GM12878 (cell line): ENCODE measurements at regions not wholly inside any gene's neighbourhood (a gene's known extent, or its start where the extent isn't known, plus 50 kb on each side); places are given as distances from the start of the nearest gene placed in this dataset.

ENCODE experiments used
- ATAC-seq: fragments of 200-7000 bp; cut with Tn5 transposase; 3 replicates; pipeline ENCODE4 v1.9.1; 2020; ENCODE audit warnings: mild to moderate bottlenecking, moderate library complexity
- BruUV-seq: library from RNA; stranded (reverse); fragments of 400-500 nt; replicated peaks from 2 replicates; lab custom pipeline; 2021; lab: Mats Ljungman, UMichigan
- CTCF ChIA-PET: fragments of 300-600 bp; sonication (Branson Sonifier 250); formaldehyde crosslinking; extraction: SDS; loops from one replicate; lab custom pipeline; 2021; ENCODE audit warnings: inconsistent platforms; lab: Yijun Ruan, JAX
- POLR2A ChIA-PET: fragments of 350-600 bp; formaldehyde crosslinking; extraction: SDS; loops from one replicate; lab custom pipeline; 2021; ENCODE audit warnings: inconsistent platforms; lab: Charles Lee
- RAD21 ChIA-PET: fragments of 300-600 bp; sonication (Branson Sonifier 250); formaldehyde crosslinking; loops from one replicate; lab custom pipeline; 2023; ENCODE audit warnings: antibody characterized with exemption; ENCODE audit not compliant: unreplicated experiment; lab: Charles Lee
- SMC1A ChIA-PET: fragments of 300-600 bp; sonication (Branson Sonifier 250); formaldehyde crosslinking; loops from one replicate; lab custom pipeline; 2023; ENCODE audit not compliant: unreplicated experiment, uncharacterized antibody; lab: Charles Lee
- DNase-seq: peaks from one replicate; pipeline ENCODE4 v3.0.0-alpha.2; 2011; ENCODE audit warnings: low read depth, low spot score
- FAIRE-seq: peaks from 3 replicates; lab custom pipeline; 2011; peaks lifted over from hg19 to GRCh38; lab: Jason Lieb, UNC
- H2AFZ ChIP-seq: 2 replicates; pipeline ENCODE4 v1.6.0; 2011; ENCODE audit warnings: low read depth, low read length, control low read depth; ENCODE audit not compliant: control insufficient read depth
- H3K27ac ChIP-seq: 2 replicates; pipeline ENCODE4 v1.5.1; 2011; ENCODE audit warnings: control low read depth; ENCODE audit not compliant: control insufficient read depth, insufficient read depth
- H3K27me3 ChIP-seq, 2 experiments: replicated peaks in 1 of 2; 2 replicates each; pipeline versions ENCODE4 v1.6.0 to v1.6.1; 2011; ENCODE audit warnings: low read length in 1 of 2; ENCODE audit not compliant: control insufficient read depth in 2 of 2, insufficient read depth in 2 of 2
- H3K36me3 ChIP-seq, 2 experiments: 2 replicates each; pipeline ENCODE4 v1.5.1; 2011; ENCODE audit warnings: low read length in 1 of 2; ENCODE audit not compliant: control insufficient read depth in 2 of 2, insufficient read depth in 2 of 2
- H3K4me1 ChIP-seq: 2 replicates; pipeline ENCODE4 v1.6.1; 2011; ENCODE audit warnings: mild to moderate bottlenecking, low read length, moderate library complexity, mixed read lengths; ENCODE audit not compliant: control insufficient read depth, insufficient read depth
- H3K4me2 ChIP-seq: 2 replicates; pipeline ENCODE4 v1.6.0; 2011; ENCODE audit warnings: control low read depth; ENCODE audit not compliant: control insufficient read depth, insufficient read depth
- H3K4me3 ChIP-seq: fragments of 200-600 bp; sonication (generic); 2 replicates; pipeline ENCODE4 v1.5.1; 2016
- H3K79me2 ChIP-seq: 2 replicates; pipeline ENCODE4 v1.6.0; 2011; ENCODE audit warnings: low read length; ENCODE audit not compliant: control insufficient read depth, insufficient read depth
- H3K9ac ChIP-seq: 2 replicates; pipeline ENCODE4 v1.8.0; 2011; ENCODE audit warnings: low read length, control low read depth, mixed read lengths; ENCODE audit not compliant: control insufficient read depth, insufficient read depth
- H3K9me3 ChIP-seq: replicated peaks from 3 replicates; pipeline ENCODE4 v1.5.1; 2011; ENCODE audit warnings: mild to moderate bottlenecking, low read length; ENCODE audit not compliant: control insufficient read depth, insufficient read depth
- H4K20me1 ChIP-seq: 2 replicates; pipeline ENCODE4 v1.6.0; 2011; ENCODE audit not compliant: control insufficient read depth, insufficient read depth
- EP300 ChIP-seq, 2 experiments: fragments of 150-350 bp in 1 of 2; IDR thresholded peaks; 2 replicates each; pipeline ENCODE4 v1.6.1; 2011 to 2012; ENCODE audit warnings: low read depth in 2 of 2, low read length in 2 of 2, borderline replicate concordance in 1 of 2, improper control_type of control experiment in 1 of 2, inconsistent platforms in 1 of 2; ENCODE audit not compliant: control insufficient read depth in 1 of 2
- EZH2 ChIP-seq: IDR thresholded peaks from 2 replicates; pipeline ENCODE4 v1.6.1; 2012; ENCODE audit warnings: low read depth, mild to moderate bottlenecking, control low read depth, inconsistent platforms, low read length, borderline replicate concordance; ENCODE audit not compliant: control insufficient read depth
- NFIC ChIP-seq: IDR thresholded peaks from 2 replicates; pipeline ENCODE4 v1.6.1; 2012; ENCODE audit warnings: low read depth, mild to moderate bottlenecking, inconsistent platforms, low read length, moderate library complexity
- NFYA ChIP-seq: IDR thresholded peaks from 2 replicates; pipeline ENCODE4 v1.6.1; 2011; ENCODE audit warnings: low read depth, mild to moderate bottlenecking, low read length, improper control_type of control experiment, borderline replicate concordance
- NRF1 ChIP-seq: conservative IDR thresholded peaks from 2 replicates; pipeline ENCODE4 v1.6.1; 2011; ENCODE audit warnings: mild to moderate bottlenecking, low read depth, low read length, improper control_type of control experiment
- RAD21 ChIP-seq: IDR thresholded peaks from 2 replicates; pipeline ENCODE4 v1.6.1; 2011; ENCODE audit warnings: mild to moderate bottlenecking, low read depth, low read length, moderate library complexity; ENCODE audit not compliant: insufficient read depth
- RCOR1 ChIP-seq: conservative IDR thresholded peaks from 2 replicates; pipeline ENCODE4 v1.6.1; 2012; ENCODE audit warnings: low read depth, low read length, improper control_type of control experiment
- ZNF384 ChIP-seq: IDR thresholded peaks from 2 replicates; pipeline ENCODE4 v1.6.1; 2012; ENCODE audit warnings: low read depth, mild to moderate bottlenecking, low read length, improper control_type of control experiment, borderline replicate concordance
- WGBS: methylation state at CpG from one replicate; pipeline ENCODE4 v1.1.6; 2016; ENCODE audit warnings: low lambda C conversion rate; ENCODE audit not compliant: insufficient replicate concordance, insufficient coverage; ENCODE audit errors: missing lambda C conversion rate; 5-methylcytosine and 5-hydroxymethylcytosine counted together
- in situ Hi-C: fragments of 300-500 bp; cut with MboI; formaldehyde crosslinking; loops from 9 replicates; pipeline ENCODE4 v1.14.3; 2018; ENCODE audit warnings: mixed read lengths
- intact Hi-C: fragments of 100-400 bp; cut with micrococcal nuclease; formaldehyde crosslinking; loops from one replicate; pipeline ENCODE4 v1.14.2; 2022; ENCODE audit not compliant: unreplicated experiment
- TF ChIP-seq, protein P1 (sequence below): fragments of 450-650 bp; IDR thresholded peaks from 2 replicates; pipeline ENCODE4 v1.6.1; 2018; ENCODE audit warnings: borderline replicate concordance, mild to moderate bottlenecking; ENCODE audit not compliant: partially characterized antibody
- TF ChIP-seq, protein P2 (sequence below): IDR thresholded peaks from 2 replicates; pipeline ENCODE4 v1.6.1; 2012; ENCODE audit warnings: low read depth, low read length, improper control_type of control experiment
- TF ChIP-seq, protein P3 (sequence below): fragments of 450-650 bp; IDR thresholded peaks from 2 replicates; pipeline ENCODE4 v1.6.1; 2017; ENCODE audit warnings: antibody characterized with exemption, mild to moderate bottlenecking, moderate library complexity
- TF ChIP-seq, protein P4 (sequence below): IDR thresholded peaks from 2 replicates; pipeline ENCODE4 v1.6.1; 2011; ENCODE audit warnings: low read depth, mild to moderate bottlenecking, low read length, moderate library complexity, borderline replicate concordance; ENCODE audit errors: extremely low read depth
- TF ChIP-seq, protein P5 (sequence below): fragments of 450-650 bp; IDR thresholded peaks from 2 replicates; pipeline ENCODE4 v1.6.1; 2017; ENCODE audit warnings: mild to moderate bottlenecking

DNA sequence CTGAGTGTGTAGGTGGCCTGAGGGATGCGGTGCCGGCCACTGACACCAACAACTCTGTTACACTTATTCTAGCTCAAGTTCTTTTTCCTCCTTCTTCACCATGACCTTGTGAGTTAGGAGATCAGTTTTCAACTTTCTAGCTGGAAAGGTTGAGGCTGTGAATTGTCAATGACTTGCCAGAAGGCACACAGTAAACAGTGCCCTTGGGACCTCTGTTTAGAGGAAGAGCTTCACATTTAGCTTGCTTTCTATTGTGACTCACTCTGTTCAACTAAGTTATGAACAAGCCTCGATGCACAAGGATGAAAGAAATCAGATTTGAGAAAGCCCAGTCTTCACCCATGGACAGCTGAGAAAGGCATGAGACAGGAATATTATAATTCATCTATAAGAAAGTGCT, 455.6 kb downstream of the MAFB start:
- ChIA-PET CTCF (no interaction called here), POLR2A (no interaction called here), RAD21 (interaction anchor here (1.1 kb wide), 1 partner anchor 18 kb away, joined by 4 read pairs; no protein-coding TSS in a partner anchor), SMC1A (no interaction called here)
- no peaks in the 10 kb centered on the region for H4K20me1 ChIP-seq
- H3K9me3 ChIP-seq, result no peaks in the 10 kb centered on the region
- no peaks in the 10 kb centered on the region for H3K4me1 ChIP-seq
- intact Hi-C loops, result no loop called here
- no peak for ATAC-seq
- H3K4me3 ChIP-seq, result no peak overlapping the region
- no peak overlapping the region for H3K27ac ChIP-seq
- no peaks in the 10 kb centered on the region for H3K36me3 ChIP-seq
- WGBS, result 2% methylated on average over 3 of the region's 3 CpGs
- in situ Hi-C loops, result no loop called here
- FAIRE-seq, result no peak
- H3K4me2 ChIP-seq, result no peak overlapping the region
- H3K27me3 ChIP-seq, result no peaks in the 10 kb centered on the region; a peak in 1 of 4 replicates
- H3K79me2 ChIP-seq, result no peaks in the 10 kb centered on the region
- no peak overlapping the region for H3K9ac ChIP-seq
- no peak overlapping the region for H2AFZ ChIP-seq
- no peak for DNase-seq
- BruUV-seq, result no TSS peak
- TF ChIP-seq NRF1, result no peak
- TF ChIP-seq, protein P1, sequence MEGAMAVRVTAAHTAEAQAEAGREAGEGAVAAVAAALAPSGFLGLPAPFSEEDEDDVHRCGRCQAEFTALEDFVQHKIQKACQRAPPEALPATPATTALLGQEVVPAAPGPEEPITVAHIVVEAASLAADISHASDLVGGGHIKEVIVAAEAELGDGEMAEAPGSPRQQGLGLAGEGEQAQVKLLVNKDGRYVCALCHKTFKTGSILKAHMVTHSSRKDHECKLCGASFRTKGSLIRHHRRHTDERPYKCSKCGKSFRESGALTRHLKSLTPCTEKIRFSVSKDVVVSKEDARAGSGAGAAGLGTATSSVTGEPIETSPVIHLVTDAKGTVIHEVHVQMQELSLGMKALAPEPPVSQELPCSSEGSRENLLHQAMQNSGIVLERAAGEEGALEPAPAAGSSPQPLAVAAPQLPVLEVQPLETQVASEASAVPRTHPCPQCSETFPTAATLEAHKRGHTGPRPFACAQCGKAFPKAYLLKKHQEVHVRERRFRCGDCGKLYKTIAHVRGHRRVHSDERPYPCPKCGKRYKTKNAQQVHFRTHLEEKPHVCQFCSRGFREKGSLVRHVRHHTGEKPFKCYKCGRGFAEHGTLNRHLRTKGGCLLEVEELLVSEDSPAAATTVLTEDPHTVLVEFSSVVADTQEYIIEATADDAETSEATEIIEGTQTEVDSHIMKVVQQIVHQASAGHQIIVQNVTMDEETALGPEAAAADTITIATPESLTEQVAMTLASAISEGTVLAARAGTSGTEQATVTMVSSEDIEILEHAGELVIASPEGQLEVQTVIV, result no peak
- no peak for TF ChIP-seq EP300 (IDR thresholded peaks at IDR 0.05; ENCODE audit: borderline replicate concordance in 1 of 2, control insufficient read depth in 1 of 2, low read depth in 2 of 2, low read length in 2 of 2)
- no peak for TF ChIP-seq RAD21
- TF ChIP-seq, protein P2, sequence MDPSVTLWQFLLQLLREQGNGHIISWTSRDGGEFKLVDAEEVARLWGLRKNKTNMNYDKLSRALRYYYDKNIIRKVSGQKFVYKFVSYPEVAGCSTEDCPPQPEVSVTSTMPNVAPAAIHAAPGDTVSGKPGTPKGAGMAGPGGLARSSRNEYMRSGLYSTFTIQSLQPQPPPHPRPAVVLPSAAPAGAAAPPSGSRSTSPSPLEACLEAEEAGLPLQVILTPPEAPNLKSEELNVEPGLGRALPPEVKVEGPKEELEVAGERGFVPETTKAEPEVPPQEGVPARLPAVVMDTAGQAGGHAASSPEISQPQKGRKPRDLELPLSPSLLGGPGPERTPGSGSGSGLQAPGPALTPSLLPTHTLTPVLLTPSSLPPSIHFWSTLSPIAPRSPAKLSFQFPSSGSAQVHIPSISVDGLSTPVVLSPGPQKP, result no peak
- no peak for TF ChIP-seq NFIC
- TF ChIP-seq, protein P3, sequence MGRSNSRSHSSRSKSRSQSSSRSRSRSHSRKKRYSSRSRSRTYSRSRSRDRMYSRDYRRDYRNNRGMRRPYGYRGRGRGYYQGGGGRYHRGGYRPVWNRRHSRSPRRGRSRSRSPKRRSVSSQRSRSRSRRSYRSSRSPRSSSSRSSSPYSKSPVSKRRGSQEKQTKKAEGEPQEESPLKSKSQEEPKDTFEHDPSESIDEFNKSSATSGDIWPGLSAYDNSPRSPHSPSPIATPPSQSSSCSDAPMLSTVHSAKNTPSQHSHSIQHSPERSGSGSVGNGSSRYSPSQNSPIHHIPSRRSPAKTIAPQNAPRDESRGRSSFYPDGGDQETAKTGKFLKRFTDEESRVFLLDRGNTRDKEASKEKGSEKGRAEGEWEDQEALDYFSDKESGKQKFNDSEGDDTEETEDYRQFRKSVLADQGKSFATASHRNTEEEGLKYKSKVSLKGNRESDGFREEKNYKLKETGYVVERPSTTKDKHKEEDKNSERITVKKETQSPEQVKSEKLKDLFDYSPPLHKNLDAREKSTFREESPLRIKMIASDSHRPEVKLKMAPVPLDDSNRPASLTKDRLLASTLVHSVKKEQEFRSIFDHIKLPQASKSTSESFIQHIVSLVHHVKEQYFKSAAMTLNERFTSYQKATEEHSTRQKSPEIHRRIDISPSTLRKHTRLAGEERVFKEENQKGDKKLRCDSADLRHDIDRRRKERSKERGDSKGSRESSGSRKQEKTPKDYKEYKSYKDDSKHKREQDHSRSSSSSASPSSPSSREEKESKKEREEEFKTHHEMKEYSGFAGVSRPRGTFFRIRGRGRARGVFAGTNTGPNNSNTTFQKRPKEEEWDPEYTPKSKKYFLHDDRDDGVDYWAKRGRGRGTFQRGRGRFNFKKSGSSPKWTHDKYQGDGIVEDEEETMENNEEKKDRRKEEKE, result no peak
- no peak for TF ChIP-seq RCOR1
- TF ChIP-seq ZNF384, result no peak
- TF ChIP-seq, protein P4, sequence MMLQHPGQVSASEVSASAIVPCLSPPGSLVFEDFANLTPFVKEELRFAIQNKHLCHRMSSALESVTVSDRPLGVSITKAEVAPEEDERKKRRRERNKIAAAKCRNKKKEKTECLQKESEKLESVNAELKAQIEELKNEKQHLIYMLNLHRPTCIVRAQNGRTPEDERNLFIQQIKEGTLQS, result no peak
- TF ChIP-seq EZH2, result no peak
- TF ChIP-seq, protein P5, sequence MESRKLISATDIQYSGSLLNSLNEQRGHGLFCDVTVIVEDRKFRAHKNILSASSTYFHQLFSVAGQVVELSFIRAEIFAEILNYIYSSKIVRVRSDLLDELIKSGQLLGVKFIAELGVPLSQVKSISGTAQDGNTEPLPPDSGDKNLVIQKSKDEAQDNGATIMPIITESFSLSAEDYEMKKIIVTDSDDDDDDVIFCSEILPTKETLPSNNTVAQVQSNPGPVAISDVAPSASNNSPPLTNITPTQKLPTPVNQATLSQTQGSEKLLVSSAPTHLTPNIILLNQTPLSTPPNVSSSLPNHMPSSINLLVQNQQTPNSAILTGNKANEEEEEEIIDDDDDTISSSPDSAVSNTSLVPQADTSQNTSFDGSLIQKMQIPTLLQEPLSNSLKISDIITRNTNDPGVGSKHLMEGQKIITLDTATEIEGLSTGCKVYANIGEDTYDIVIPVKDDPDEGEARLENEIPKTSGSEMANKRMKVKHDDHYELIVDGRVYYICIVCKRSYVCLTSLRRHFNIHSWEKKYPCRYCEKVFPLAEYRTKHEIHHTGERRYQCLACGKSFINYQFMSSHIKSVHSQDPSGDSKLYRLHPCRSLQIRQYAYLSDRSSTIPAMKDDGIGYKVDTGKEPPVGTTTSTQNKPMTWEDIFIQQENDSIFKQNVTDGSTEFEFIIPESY, result no peak
- TF ChIP-seq NFYA, result no peak
